ENCODE measurements at regions not wholly inside any gene's neighbourhood (a gene's known extent, or its start where the extent isn't known, plus 50 kb on each side); places are given as distances from the start of the nearest gene placed in this dataset.
"Not testable (repeated sequence)": the region's sequence is repeated elsewhere in the genome, so short reads cannot be mapped to it uniquely, and the experiment has no call there.

DNA sequence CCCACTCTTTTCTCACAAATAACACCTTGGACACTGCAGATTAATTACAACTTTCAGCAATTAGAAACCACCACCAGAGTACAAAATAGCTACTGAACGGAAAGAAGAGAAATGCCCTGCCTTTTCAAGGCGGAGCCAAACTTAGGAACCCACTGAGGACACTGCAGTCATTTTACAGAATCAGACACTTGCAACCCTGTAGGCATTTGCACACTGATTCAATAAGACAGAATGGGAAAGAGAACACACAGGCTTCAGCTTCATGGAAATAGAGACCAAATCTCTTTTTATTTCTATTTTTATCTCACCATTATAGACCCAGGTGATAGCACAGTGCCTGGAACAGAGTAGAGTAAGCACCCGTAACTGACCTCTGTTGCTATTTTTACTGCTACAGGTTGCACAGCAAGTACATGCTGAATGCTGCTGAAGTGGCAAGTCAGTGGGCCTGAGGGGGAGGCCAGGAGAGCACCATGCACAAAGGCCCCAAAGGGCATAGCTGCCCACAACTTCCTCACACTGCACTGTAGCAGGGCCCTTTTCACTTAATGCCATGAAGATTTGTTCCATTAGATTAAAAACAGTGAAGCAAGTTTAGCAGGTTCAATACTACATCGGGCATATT, 50.7 kb upstream of the EDARADD start:
- Mint-ChIP-seq H3K4me3 (no peak overlapping the region), H3K27ac (no peak overlapping the region), H3K27me3 (no peaks in the 10 kb centered on the region), H3K9me3 (no peaks in the 10 kb centered on the region), H3K36me3 (ENCODE audit: low read depth) (no peaks in the 10 kb centered on the region), H3K4me1 (no peaks in the 10 kb centered on the region)
- ChIA-PET CTCF (no interaction called here), POLR2A (interaction anchor here (0.7 kb wide), 1 partner anchor 25 kb away, joined by 3 read pairs; no protein-coding TSS in a partner anchor)
- DNase-seq, result no peak

DNA sequence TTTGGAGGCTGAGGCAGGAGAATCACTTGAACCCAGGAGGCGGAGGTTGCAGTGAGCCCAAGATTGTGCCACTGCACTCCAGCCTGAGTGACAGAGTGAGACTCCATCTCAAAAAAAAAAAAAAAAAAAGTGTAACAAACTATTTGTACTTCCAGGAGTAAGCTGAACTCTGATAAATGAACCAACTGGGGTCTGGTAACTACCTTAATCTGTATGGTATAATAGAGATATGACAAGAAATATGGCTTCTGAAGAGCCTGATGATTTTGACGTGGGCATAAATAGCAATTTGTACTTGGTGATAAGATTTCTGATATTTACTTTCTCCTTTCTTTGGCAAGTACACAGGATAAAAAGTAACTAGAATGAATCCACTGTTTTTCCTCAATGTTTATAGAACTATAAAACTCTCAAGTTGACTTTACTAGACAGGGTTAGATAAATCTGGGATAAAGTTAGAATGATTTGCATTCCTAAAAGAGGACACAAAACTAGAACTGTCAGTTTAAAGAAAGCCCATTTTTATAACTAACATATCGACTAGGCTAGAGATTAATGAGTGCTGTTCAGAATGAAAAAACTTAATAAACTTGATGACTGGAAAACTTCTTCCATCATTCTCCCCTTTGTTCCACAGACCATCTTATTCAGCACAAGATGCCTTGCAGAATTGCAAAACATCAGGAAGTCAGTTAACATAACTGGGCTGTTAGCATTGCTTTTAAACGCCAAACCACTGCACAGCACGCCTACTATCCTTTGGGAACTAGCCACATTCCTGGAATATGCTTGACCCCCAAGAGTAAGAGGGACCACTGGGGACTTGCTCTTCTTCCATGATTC, 51.5 kb upstream of the EDARADD start:
- Mint-ChIP-seq H3K27me3 (no peaks in the 10 kb centered on the region), H3K27ac (no peak overlapping the region), H3K4me3 (no peak overlapping the region), H3K4me1 (no peaks in the 10 kb centered on the region), H3K9me3 (no peaks in the 10 kb centered on the region), H3K36me3 (ENCODE audit: low read depth) (no peaks in the 10 kb centered on the region)
- CTCF ChIA-PET, result interaction anchor here (0.6 kb wide), 1 partner anchor 29 kb away, joined by 3 read pairs; no protein-coding TSS in a partner anchor
- DNase-seq, result no peak
- POLR2A ChIA-PET, result interaction anchor here (0.7 kb wide), 1 partner anchor 26 kb away, joined by 3 read pairs; no protein-coding TSS in a partner anchor

DNA sequence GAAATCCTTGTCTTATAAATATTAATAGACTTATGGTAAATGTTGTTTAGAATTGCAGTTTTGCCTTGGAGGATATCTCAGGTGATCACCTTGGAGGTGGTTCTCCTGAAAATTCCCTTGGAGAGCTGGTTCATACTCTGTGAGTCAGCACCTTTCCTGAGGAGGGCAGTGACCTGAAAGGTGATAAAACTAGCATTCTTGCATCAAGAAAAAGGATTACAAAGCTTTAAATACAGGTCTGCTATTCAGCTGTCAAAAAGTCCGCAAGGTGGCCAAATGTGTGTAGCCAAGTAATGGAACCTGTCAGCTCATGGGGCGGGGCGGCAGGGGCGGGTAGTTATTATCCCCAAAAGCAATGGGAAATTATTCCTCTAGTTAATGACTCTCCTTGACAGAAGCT, 52.8 kb upstream of the EDARADD start:
- Mint-ChIP-seq H3K4me1 (no peaks in the 10 kb centered on the region), H3K36me3 (ENCODE audit: low read depth) (no peaks in the 10 kb centered on the region), H3K27me3 (no peaks in the 10 kb centered on the region), H3K9me3 (no peaks in the 10 kb centered on the region), H3K4me3 (no peak overlapping the region), H3K27ac (no peak overlapping the region)
- POLR2A ChIA-PET, result no interaction called here
- CTCF ChIA-PET, result no interaction called here
- no peak for DNase-seq

DNA sequence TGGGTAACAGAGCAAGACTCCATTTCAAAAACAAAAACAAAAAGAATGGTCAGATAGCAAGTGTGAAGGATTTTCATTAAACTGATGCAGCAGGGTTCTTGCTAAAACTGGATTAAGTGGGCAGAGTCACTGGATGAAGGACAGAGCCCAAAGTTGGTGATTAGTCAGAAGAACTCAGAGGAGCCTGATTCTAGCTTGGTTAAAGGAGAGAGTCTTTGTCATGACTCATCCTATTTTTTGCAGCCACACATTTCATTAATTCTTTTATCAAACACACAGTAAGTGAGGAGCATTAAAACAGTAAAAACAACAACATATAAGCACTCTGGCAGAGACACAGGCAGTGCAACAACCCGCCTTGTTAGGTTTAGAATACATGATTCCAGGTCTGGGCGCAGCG, 56.0 kb upstream of the EDARADD start:
- H3K36me3 Mint-ChIP-seq (ENCODE audit: low read depth), result no peaks in the 10 kb centered on the region
- ChIA-PET POLR2A (no interaction called here), CTCF (no interaction called here)
- H3K27me3 Mint-ChIP-seq, result no peaks in the 10 kb centered on the region
- H3K9me3 Mint-ChIP-seq, result no peaks in the 10 kb centered on the region
- H3K4me3 Mint-ChIP-seq, result no peak overlapping the region
- H3K4me1 Mint-ChIP-seq, result no peaks in the 10 kb centered on the region
- H3K27ac Mint-ChIP-seq, result no peak overlapping the region
- no peak for DNase-seq

DNA sequence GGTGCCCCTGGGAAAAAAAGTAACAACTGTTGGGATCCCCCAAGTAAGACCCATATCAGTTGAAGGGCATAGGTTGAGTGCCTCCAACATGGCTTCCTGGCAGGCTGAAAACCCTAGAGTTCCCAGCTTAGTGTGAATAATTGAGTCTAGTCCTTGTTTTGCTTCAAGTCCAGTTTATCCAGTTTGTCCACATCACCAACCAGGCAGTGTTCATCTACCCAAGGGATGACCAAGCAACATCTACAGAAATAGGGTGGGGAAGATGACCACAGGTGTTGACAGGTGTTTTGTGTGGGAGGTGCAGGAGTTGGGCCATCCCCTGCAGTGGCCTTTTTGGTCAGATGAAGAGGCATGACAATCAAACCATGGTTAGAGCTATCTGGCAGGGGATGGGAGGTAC, 54.3 kb upstream of the ERO1B start:
- ChIA-PET POLR2A (no interaction called here), CTCF (interaction anchor here (1.0 kb wide), 1 partner anchor 12 kb away, joined by 5 read pairs; no protein-coding TSS in a partner anchor)
- Mint-ChIP-seq H3K27me3 (no peaks in the 10 kb centered on the region), H3K4me3 (no peak overlapping the region), H3K27ac (no peak overlapping the region), H3K4me1 (no peaks in the 10 kb centered on the region), H3K9me3 (no peaks in the 10 kb centered on the region), H3K36me3 (ENCODE audit: low read depth) (no peaks in the 10 kb centered on the region)
- no peak for DNase-seq

DNA sequence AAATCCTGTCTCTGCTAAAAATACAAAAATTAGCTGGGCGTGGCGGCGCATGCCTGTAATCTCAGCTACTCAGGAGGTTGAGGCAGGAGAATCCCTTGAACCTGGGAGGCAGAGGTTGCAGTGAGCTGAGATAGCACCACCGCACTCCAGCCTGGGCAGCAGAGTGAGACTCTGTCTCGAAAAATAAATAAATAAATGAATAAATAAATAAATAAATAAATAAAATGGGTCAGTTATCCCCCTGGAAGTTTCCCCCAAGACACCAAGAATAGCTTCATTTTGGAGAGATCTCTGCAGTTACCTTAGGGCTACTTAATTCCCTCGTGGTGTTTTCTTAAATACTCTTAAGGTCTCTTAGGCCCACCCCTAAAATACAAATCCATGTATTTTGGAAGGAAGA, 53.9 kb upstream of the ERO1B start:
- POLR2A ChIA-PET; H3K27ac Mint-ChIP-seq; H3K36me3 Mint-ChIP-seq (ENCODE audit: low read depth); H3K4me3 Mint-ChIP-seq; H3K9me3 Mint-ChIP-seq; H3K27me3 Mint-ChIP-seq; DNase-seq; H3K4me1 Mint-ChIP-seq: not testable (repeated sequence)
- CTCF ChIA-PET, result interaction anchor here (1.0 kb wide), 1 partner anchor 13 kb away, joined by 5 read pairs; no protein-coding TSS in a partner anchor

DNA sequence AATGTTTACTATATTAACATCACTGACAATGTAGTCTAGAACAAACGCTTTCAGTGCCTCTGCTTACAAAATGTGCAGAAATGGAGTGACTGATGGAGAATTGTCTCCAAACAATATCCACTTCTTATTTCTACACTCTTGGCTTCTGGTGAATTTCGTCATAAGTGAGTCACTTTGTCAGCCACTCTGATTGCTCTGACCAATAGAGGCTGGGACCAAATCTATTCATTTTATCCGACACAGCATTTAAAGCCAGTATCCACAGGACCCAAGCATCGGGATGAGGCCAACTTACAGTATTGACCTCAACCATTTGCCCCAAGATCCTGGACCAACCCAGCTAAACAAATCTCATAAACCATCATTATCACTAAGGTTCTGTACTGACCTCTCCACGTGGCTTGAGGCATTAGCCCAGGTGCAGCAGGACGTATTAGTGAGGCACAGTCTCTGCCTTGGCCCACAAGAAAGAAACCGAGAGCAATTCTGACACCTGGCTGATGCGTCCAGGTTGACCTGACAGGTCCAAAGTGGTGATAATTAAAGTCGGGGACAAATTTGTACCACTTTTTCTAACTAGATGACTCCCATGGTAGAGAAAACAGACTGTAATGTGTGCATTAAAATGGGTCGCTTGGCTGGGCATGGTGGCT, 53.3 kb upstream of the ERO1B start:
- Mint-ChIP-seq H3K9me3 (no peaks in the 10 kb centered on the region), H3K4me1 (no peaks in the 10 kb centered on the region), H3K27ac (no peak overlapping the region), H3K27me3 (no peaks in the 10 kb centered on the region), H3K36me3 (ENCODE audit: low read depth) (no peaks in the 10 kb centered on the region), H3K4me3 (no peak overlapping the region)
- ChIA-PET CTCF (interaction anchor here (1.0 kb wide), 1 partner anchor 13 kb away, joined by 5 read pairs; no protein-coding TSS in a partner anchor), POLR2A (no interaction called here)
- no peak for DNase-seq

DNA sequence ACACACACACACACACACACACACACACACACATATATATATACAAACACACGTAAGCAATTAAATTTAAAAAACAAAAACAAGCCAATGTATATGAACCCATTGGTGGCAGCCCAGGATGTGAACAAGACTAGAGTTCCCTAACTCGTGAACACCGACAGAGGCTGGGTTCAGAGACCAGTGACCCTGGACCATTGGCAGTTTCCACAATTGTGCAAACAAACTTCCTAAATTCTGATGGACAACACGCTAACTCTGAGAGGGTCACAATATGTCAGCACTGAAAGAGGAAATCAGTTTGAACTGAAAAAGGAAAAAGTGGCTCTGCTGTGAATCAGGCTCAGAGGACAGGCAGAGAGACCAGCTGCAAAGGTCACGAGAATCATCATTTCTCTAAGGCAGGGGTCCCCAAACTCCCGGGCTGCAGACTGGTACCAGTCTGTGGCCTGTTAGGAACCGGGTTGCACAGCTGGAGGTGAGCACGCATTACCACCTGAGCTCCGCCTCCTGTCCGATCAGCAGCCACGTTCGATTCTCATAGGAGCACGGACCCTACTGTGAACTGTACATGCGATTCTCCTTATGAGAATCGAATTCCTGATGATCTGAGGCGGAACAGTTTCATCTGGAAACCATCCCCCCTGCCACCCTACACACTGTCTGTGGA, 50.5 kb upstream of the ERO1B start:
- ChIA-PET CTCF (no interaction called here), POLR2A (no interaction called here)
- Mint-ChIP-seq H3K27ac (no peak overlapping the region), H3K9me3 (no peaks in the 10 kb centered on the region), H3K4me1 (no peaks in the 10 kb centered on the region), H3K27me3 (no peaks in the 10 kb centered on the region), H3K36me3 (ENCODE audit: low read depth) (no peaks in the 10 kb centered on the region), H3K4me3 (no peak overlapping the region)
- no peak for DNase-seq
